Lung (tissue), 11 donors: ENCODE measurements at regions not wholly inside any gene's neighbourhood (a gene's known extent, or its start where the extent isn't known, plus 50 kb on each side); places are given as distances from the start of the nearest gene placed in this dataset.

Experiments
- ATAC-seq: fragments of 200-7000 bp; cut with Tn5 transposase; one replicate; pipeline ENCODE4 v1.9.1; 2020; ENCODE audit warnings: moderate number of reproducible peaks; ENCODE audit not compliant: insufficient read depth, low FRiP score
- DNase-seq, 3 donors: peaks; one replicate each; pipeline ENCODE4 v3.0.0-alpha.2; 2013 to 2017
- H3K27ac ChIP-seq, 2 donors: one replicate each; pipeline ENCODE4 v1.5.1; 2013; ENCODE audit warnings: mild to moderate bottlenecking in 2 of 2, moderate library complexity in 2 of 2, control low read depth in 1 of 2, inconsistent platforms in 1 of 2, low read depth in 1 of 2, low read length in 1 of 2
- H3K27me3 ChIP-seq, 3 donors: one replicate each; pipeline ENCODE4 v1.5.1; 2013; ENCODE audit warnings: low read length in 2 of 3; ENCODE audit not compliant: control insufficient read depth in 3 of 3, insufficient read depth in 3 of 3
- H3K36me3 ChIP-seq, 4 donors: one replicate each; pipeline ENCODE4 v1.5.1; 2013; ENCODE audit warnings: low read length in 4 of 4, mild to moderate bottlenecking in 1 of 4, moderate library complexity in 1 of 4; ENCODE audit not compliant: control insufficient read depth in 4 of 4, insufficient read depth in 4 of 4
- H3K4me1 ChIP-seq, 5 donors: one replicate each; pipeline ENCODE4 v1.5.1; 2013; ENCODE audit warnings: low read length in 5 of 5, mild to moderate bottlenecking in 2 of 5, moderate library complexity in 1 of 5; ENCODE audit not compliant: control insufficient read depth in 5 of 5, insufficient read depth in 5 of 5
- H3K4me3 ChIP-seq: one replicate; pipeline ENCODE4 v1.5.1; 2013; ENCODE audit warnings: mild to moderate bottlenecking, control low read depth, moderate library complexity
- H3K9ac ChIP-seq, 2 donors: one replicate each; pipeline ENCODE4 v1.5.1; 2013; ENCODE audit warnings: low read length in 2 of 2, control low read depth in 1 of 2; ENCODE audit not compliant: insufficient read depth in 1 of 2
- H3K9me3 ChIP-seq, 4 donors: one replicate each; pipeline ENCODE4 v1.5.1; 2013; ENCODE audit warnings: low read length in 3 of 4, mild to moderate bottlenecking in 1 of 4, moderate library complexity in 1 of 4; ENCODE audit not compliant: control insufficient read depth in 4 of 4, insufficient read depth in 3 of 4
- WGBS, 2 donors: extraction: QIAGEN DNeasy Blood & Tissue Kit; methylation state at CpG; one replicate each; pipeline ENCODE4 v1.1.7; 2013; 5-methylcytosine and 5-hydroxymethylcytosine counted together
- TF ChIP-seq, protein P1 (sequence below): IDR thresholded peaks from 2 replicates; pipeline ENCODE4 v1.5.1; 2012; ENCODE audit warnings: mild to moderate bottlenecking; ENCODE audit errors: control extremely low read depth, extremely low read depth
- donor health status: control.
- donor health status: control.
- donor health status: Bipolar disorder and iron deficiency.
- donor health status: healthy.
- donor health status: DM: yes; HTN: yes; CAD: no.

DNA sequence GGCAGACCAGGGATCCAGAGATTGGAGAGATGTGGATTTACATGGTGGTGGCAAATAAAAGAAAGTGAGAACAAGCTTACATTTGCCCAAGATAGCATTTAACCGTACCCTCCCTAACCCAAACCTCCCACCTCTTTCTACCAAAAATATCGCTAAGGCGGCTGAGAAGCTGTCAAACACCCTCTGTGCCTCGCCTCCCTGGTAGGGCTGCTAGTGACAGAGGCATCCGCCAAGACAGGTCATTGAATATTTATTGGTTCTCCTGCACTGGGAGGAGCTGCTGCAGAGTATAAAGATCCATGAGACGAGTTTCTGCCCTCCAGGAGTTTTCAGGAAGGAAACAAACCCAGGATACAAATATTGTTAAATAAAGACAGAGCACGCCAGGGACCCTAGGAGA lies 107.3 kb upstream of the TMC3 start:
- Histone ChIP-seq H3K4me3 (no peak overlapping the region), H3K9me3 (no peaks in the 10 kb centered on the region), H3K27me3 (no peaks in the 10 kb centered on the region), H3K9ac (no peak overlapping the region), H3K27ac (no peak overlapping the region), H3K4me1 (no peaks in the 10 kb centered on the region), H3K36me3 (no peaks in the 10 kb centered on the region)
- DNase-seq (no peak), ATAC-seq (no peak)
- TF ChIP-seq, protein P1, sequence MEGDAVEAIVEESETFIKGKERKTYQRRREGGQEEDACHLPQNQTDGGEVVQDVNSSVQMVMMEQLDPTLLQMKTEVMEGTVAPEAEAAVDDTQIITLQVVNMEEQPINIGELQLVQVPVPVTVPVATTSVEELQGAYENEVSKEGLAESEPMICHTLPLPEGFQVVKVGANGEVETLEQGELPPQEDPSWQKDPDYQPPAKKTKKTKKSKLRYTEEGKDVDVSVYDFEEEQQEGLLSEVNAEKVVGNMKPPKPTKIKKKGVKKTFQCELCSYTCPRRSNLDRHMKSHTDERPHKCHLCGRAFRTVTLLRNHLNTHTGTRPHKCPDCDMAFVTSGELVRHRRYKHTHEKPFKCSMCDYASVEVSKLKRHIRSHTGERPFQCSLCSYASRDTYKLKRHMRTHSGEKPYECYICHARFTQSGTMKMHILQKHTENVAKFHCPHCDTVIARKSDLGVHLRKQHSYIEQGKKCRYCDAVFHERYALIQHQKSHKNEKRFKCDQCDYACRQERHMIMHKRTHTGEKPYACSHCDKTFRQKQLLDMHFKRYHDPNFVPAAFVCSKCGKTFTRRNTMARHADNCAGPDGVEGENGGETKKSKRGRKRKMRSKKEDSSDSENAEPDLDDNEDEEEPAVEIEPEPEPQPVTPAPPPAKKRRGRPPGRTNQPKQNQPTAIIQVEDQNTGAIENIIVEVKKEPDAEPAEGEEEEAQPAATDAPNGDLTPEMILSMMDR: no peak
- 83 to 89% methylated on average over 7 of the region's 7 CpGs for WGBS, 2 donors

DNA sequence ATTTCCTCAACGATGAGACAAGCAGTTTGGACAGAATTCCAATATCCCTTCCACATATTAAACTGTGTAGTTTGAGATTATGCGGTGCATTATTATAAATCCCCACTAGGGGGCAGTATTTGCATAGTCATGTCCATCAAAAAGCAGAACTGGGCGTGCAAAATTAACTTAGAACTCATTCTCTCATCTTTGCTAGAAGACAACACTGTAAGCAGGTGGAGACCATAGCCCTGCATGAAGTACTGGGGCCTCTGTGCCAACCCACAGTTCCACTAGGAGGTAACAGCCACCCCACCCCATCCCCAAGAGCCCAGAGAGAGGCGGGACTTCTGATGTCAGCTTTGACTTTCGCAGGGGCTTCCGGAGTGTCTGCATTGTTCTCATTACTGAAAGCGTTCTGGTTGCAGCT lies 106.6 kb upstream of the TMC3 start:
- H3K27ac ChIP-seq: no peak overlapping the region
- TF ChIP-seq, protein P1: peak; percentile 83
- H3K27me3 ChIP-seq: no peaks in the 10 kb centered on the region
- no peaks in the 10 kb centered on the region for H3K9me3 ChIP-seq
- no peaks in the 10 kb centered on the region for H3K36me3 ChIP-seq
- no peak overlapping the region for H3K4me3 ChIP-seq
- no peak overlapping the region for H3K9ac ChIP-seq
- H3K4me1 ChIP-seq: no peaks in the 10 kb centered on the region
- ATAC-seq (peak; percentile 62), DNase-seq (peak; percentile 32 to 86 (median 82))
- WGBS, 2 donors: 41 to 49% methylated on average over 7 of the region's 7 CpGs

DNA sequence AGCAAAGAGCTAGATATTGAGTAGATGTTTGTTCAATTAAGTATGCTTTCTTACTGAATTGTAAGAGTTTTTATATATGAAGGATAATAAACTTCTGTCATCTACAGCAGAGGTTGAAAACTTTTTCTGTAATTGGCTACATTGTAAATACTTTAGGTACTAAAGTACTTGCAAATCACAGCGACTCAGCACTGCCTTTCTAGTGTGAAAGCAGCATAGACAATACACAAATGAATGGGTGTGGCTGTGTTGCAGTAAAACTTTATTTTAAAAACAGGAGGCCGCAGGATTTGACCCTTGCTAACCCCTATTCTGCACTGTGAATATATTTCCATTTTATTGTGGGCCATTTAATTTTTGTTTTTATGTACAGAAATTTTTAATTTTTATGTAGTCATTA lies 104.3 kb upstream of the TMC3 start:
- TF ChIP-seq, protein P1: no peak
- H3K36me3 ChIP-seq: no peaks in the 10 kb centered on the region
- H3K9ac ChIP-seq: no peak overlapping the region
- H3K9me3 ChIP-seq: no peaks in the 10 kb centered on the region
- H3K4me1 ChIP-seq: no peaks in the 10 kb centered on the region
- no peak for ATAC-seq
- no peak for DNase-seq
- H3K27ac ChIP-seq: no peak overlapping the region
- 81 to 86% methylated on average over 2 of the region's 2 CpGs for WGBS, 2 donors
- H3K27me3 ChIP-seq: no peaks in the 10 kb centered on the region
- no peak overlapping the region for H3K4me3 ChIP-seq

DNA sequence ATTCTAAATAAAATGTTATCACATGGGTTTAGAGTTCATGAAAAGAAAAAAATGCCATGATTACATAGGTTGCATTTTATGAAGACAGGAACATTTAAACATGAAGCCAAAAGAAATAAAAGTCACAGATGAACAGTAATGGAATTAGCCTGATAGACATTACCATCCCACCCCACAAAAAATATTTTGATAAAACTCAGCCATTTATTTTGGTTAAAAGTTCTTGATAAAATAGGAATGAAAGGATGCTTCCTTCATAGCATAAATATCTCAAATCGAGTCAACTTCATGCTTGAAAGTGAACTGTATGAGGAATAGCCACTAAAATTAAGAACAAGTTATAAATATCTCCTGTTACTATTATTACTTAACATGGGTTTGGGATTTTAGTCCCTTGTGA lies 101.9 kb upstream of the TMC3 start:
- DNase-seq (no peak), ATAC-seq (no peak)
- H3K36me3 ChIP-seq: no peaks in the 10 kb centered on the region
- no peak overlapping the region for H3K4me3 ChIP-seq
- H3K27ac ChIP-seq: no peak overlapping the region
- no peak overlapping the region for H3K9ac ChIP-seq
- 78 to 93% methylated on average over 1 of the region's 1 CpG for WGBS, 2 donors
- H3K27me3 ChIP-seq: peaks cover 0 to 4% (median 0%) of the 10 kb centered on the region in 3 donors
- TF ChIP-seq, protein P1: no peak
- H3K9me3 ChIP-seq: no peaks in the 10 kb centered on the region
- no peaks in the 10 kb centered on the region for H3K4me1 ChIP-seq
